ENCODE measurements at regions not wholly inside any gene's neighbourhood (a gene's known extent, or its start where the extent isn't known, plus 50 kb on each side); places are given as distances from the start of the nearest gene placed in this dataset.

- no peak overlapping the region for H3K9ac ChIP-seq (ENCODE audit: low read depth in 1 of 2, low read length in 2 of 2)
- no peak overlapping the region for H3K27ac ChIP-seq (ENCODE audit: low read depth in 1 of 2, low read length in 2 of 2)
- no peak for DNase-seq (ENCODE audit: low spot score)
- H3K36me3 ChIP-seq (ENCODE audit: control insufficient read depth in 4 of 4, insufficient read depth in 3 of 4, low read depth in 1 of 4, low read length in 3 of 4), result no peaks in the 10 kb centered on the region
- no peaks in the 10 kb centered on the region for H3K27me3 ChIP-seq (ENCODE audit: control insufficient read depth in 4 of 4, insufficient read depth in 4 of 4, low read length in 3 of 4)
- H3K9me3 ChIP-seq (ENCODE audit: control insufficient read depth in 4 of 4, low read length in 3 of 4), result no peaks in the 10 kb centered on the region
- TF ChIP-seq CTCF (IDR thresholded peaks at IDR 0.05; ENCODE audit: low read depth, low read length, missing input control) (no peak), SP1 (IDR thresholded peaks at IDR 0.05) (no peak)
- WGBS, result 49% methylated on average over 2 of the region's 2 CpGs
- H3K4me1 ChIP-seq (ENCODE audit: control insufficient read depth in 4 of 4, insufficient read depth in 4 of 4, low read length in 3 of 4), result no peaks in the 10 kb centered on the region
- H3K4me3 ChIP-seq (ENCODE audit: low read depth in 1 of 3, low read length in 3 of 3), result no peak overlapping the region
Observed at GRCh38 chr7:49158321-49158720, 234.0 kb downstream of the CDC14C start.

- Histone ChIP-seq H3K9me3 (ENCODE audit: control insufficient read depth in 4 of 4, low read length in 3 of 4) (no peaks in the 10 kb centered on the region), H3K9ac (ENCODE audit: low read depth in 1 of 2, low read length in 2 of 2) (no peak overlapping the region), H3K27me3 (ENCODE audit: control insufficient read depth in 4 of 4, insufficient read depth in 4 of 4, low read length in 3 of 4) (no peaks in the 10 kb centered on the region), H3K27ac (ENCODE audit: low read depth in 1 of 2, low read length in 2 of 2) (no peak overlapping the region), H3K4me3 (ENCODE audit: low read depth in 1 of 3, low read length in 3 of 3) (no peak overlapping the region), H3K4me1 (ENCODE audit: control insufficient read depth in 4 of 4, insufficient read depth in 4 of 4, low read length in 3 of 4) (no peaks in the 10 kb centered on the region), H3K36me3 (ENCODE audit: control insufficient read depth in 4 of 4, insufficient read depth in 3 of 4, low read depth in 1 of 4, low read length in 3 of 4) (no peaks in the 10 kb centered on the region)
- TF ChIP-seq YY1 (IDR thresholded peaks at IDR 0.05) (no peak), FOXA1 (IDR thresholded peaks at IDR 0.05) (no peak)
- WGBS, result 44% methylated on average over 4 of the region's 4 CpGs
- no peak for DNase-seq (ENCODE audit: low spot score)
Observed at GRCh38 chr7:49159536-49159935, 235.2 kb downstream of the CDC14C start.

GRCh38 chr7:49166441-49166840 is 242.1 kb downstream of the CDC14C start:
- Histone ChIP-seq H3K36me3 (ENCODE audit: control insufficient read depth in 4 of 4, insufficient read depth in 3 of 4, low read depth in 1 of 4, low read length in 3 of 4) (no peaks in the 10 kb centered on the region), H3K27ac (ENCODE audit: low read depth in 1 of 2, low read length in 2 of 2) (no peak overlapping the region), H3K9me3 (ENCODE audit: control insufficient read depth in 4 of 4, low read length in 3 of 4) (no peaks in the 10 kb centered on the region), H3K4me3 (ENCODE audit: low read depth in 1 of 3, low read length in 3 of 3) (no peak overlapping the region), H3K27me3 (ENCODE audit: control insufficient read depth in 4 of 4, insufficient read depth in 4 of 4, low read length in 3 of 4) (no peaks in the 10 kb centered on the region), H3K9ac (ENCODE audit: low read depth in 1 of 2, low read length in 2 of 2) (no peak overlapping the region), H3K4me1 (ENCODE audit: control insufficient read depth in 4 of 4, insufficient read depth in 4 of 4, low read length in 3 of 4) (no peaks in the 10 kb centered on the region)
- no peak for DNase-seq (ENCODE audit: low spot score)
- TF ChIP-seq RAD21 (IDR thresholded peaks at IDR 0.05) (peak in 1 of 2 donors; percentile 10), FOXA1 (IDR thresholded peaks at IDR 0.05) (no peak)
- 53% methylated on average over 1 of the region's 1 CpG for WGBS

GRCh38 chr7:49172639-49173038 is 248.3 kb downstream of the CDC14C start:
- 77% methylated on average over 1 of the region's 1 CpG for WGBS
- H3K27me3 ChIP-seq (ENCODE audit: control insufficient read depth in 4 of 4, insufficient read depth in 4 of 4, low read length in 3 of 4), result no peaks in the 10 kb centered on the region
- no peak overlapping the region for H3K27ac ChIP-seq (ENCODE audit: low read depth in 1 of 2, low read length in 2 of 2)
- no peak overlapping the region for H3K4me3 ChIP-seq (ENCODE audit: low read depth in 1 of 3, low read length in 3 of 3)
- no peaks in the 10 kb centered on the region for H3K36me3 ChIP-seq (ENCODE audit: control insufficient read depth in 4 of 4, insufficient read depth in 3 of 4, low read depth in 1 of 4, low read length in 3 of 4)
- no peaks in the 10 kb centered on the region for H3K9me3 ChIP-seq (ENCODE audit: control insufficient read depth in 4 of 4, low read length in 3 of 4)
- H3K4me1 ChIP-seq (ENCODE audit: control insufficient read depth in 4 of 4, insufficient read depth in 4 of 4, low read length in 3 of 4), result no peaks in the 10 kb centered on the region
- TF ChIP-seq YY1 (IDR thresholded peaks at IDR 0.05) (no peak), TAF1 (conservative IDR thresholded peaks at IDR 0.05) (no peak), RAD21 (IDR thresholded peaks at IDR 0.05) (no peak), HNF4G (IDR thresholded peaks at IDR 0.05) (no peak), REST (IDR thresholded peaks at IDR 0.05) (no peak), FOXA1 (IDR thresholded peaks at IDR 0.05) (no peak), HNF4A (conservative IDR thresholded peaks at IDR 0.05) (no peak)
- no peak for DNase-seq (ENCODE audit: low spot score)
- H3K9ac ChIP-seq (ENCODE audit: low read depth in 1 of 2, low read length in 2 of 2), result no peak overlapping the region

All from liver (tissue), 8 donors.